Esophagus (tissue), 2 donors: ENCODE measurements at regions not wholly inside any gene's neighbourhood (a gene's known extent, or its start where the extent isn't known, plus 50 kb on each side); places are given as distances from the start of the nearest gene placed in this dataset.

Experiments used
- H3K27ac ChIP-seq, 2 donors: one replicate each; pipeline ENCODE4 v1.5.1; 2013; ENCODE audit warnings: low read depth in 2 of 2, mild to moderate bottlenecking in 2 of 2, inconsistent platforms in 1 of 2, low read length in 1 of 2, moderate library complexity in 1 of 2
- H3K27me3 ChIP-seq, 2 donors: one replicate each; pipeline ENCODE4 v1.6.1; 2013; ENCODE audit warnings: low read length in 2 of 2, control low read depth in 1 of 2, mild to moderate bottlenecking in 1 of 2; ENCODE audit not compliant: insufficient read depth in 2 of 2, control insufficient read depth in 1 of 2
- H3K36me3 ChIP-seq, 2 donors: one replicate each; pipeline ENCODE4 v1.6.1; 2013; ENCODE audit warnings: low read length in 1 of 2; ENCODE audit not compliant: control insufficient read depth in 2 of 2, insufficient read depth in 2 of 2
- H3K4me1 ChIP-seq, 2 donors: one replicate each; pipeline ENCODE4 v1.6.1; 2013; ENCODE audit warnings: low read length in 1 of 2; ENCODE audit not compliant: control insufficient read depth in 2 of 2, insufficient read depth in 2 of 2
- H3K4me3 ChIP-seq, 2 donors: one replicate each; pipeline ENCODE4 v1.5.1; 2013; ENCODE audit warnings: low read length in 2 of 2, mild to moderate bottlenecking in 2 of 2, low read depth in 1 of 2, moderate library complexity in 1 of 2
- H3K9me3 ChIP-seq, 2 donors: one replicate each; pipeline ENCODE4 v1.6.1; 2013; ENCODE audit warnings: mild to moderate bottlenecking in 2 of 2, low read depth in 1 of 2, low read length in 1 of 2, moderate library complexity in 1 of 2; ENCODE audit not compliant: control insufficient read depth in 2 of 2, insufficient read depth in 1 of 2
- WGBS, 2 donors: extraction: QIAGEN DNeasy Blood & Tissue Kit; methylation state at CpG; one replicate each; pipeline ENCODE4 v1.1.7; 2013; 5-methylcytosine and 5-hydroxymethylcytosine counted together
- donor health status: healthy with polysubstance abuse.
- donor health status: Bipolar disorder and iron deficiency.

DNA sequence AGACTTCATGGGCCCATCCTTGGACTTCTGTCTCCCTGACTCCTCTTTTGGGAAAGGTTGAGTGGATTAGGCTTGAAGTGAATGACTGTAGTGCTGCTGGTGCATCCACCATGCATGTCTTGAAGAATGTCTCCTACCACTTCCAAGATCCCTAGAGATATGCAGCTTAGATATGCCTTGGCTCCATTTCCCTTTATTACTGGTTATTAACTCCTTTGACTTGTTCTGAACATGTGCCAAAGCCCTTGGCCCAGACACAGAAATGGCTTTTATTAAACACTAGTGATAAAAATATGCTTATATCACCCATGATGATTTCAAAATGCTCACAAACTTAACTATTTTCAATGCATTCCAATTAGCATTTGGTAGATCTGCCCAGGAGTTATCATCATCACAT is 90.0 kb upstream of the SLC14A2 start:
- Histone ChIP-seq H3K27ac (no peak overlapping the region), H3K27me3 (no peaks in the 10 kb centered on the region), H3K4me3 (no peak overlapping the region), H3K9me3 (no peaks in the 10 kb centered on the region), H3K4me1 (no peaks in the 10 kb centered on the region), H3K36me3 (no peaks in the 10 kb centered on the region)

GRCh38 chr18:45526114-45526841 is 89.0 kb upstream of the SLC14A2 start:
- H3K36me3 ChIP-seq: no peaks in the 10 kb centered on the region
- H3K27ac ChIP-seq: no peak overlapping the region
- WGBS, 2 donors: 44 to 52% methylated on average over 3 of the region's 3 CpGs
- H3K4me3 ChIP-seq: no peak overlapping the region
- no peaks in the 10 kb centered on the region for H3K4me1 ChIP-seq
- H3K27me3 ChIP-seq: no peaks in the 10 kb centered on the region
- no peaks in the 10 kb centered on the region for H3K9me3 ChIP-seq

DNA sequence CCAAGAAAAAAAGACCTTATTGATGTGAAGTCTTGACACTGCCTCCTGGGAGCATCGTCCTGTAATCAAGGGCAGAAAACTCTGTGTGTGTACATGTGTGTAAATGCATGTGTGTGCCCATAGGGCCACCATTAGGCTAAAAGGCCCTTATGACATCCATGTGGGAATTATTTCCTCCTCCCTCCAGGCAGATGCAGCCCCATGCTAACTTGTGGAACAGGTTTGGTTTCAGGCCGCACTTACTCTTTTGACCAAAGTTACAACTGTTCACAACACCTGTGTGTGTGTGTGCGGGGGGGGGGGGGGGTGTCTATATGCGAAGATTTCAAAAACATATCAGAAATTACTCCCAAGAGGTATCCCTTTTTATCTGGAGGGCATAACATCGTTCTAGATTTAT is 87.4 kb upstream of the SLC14A2 start:
- WGBS, 2 donors: 55 to 56% methylated on average over 5 of the region's 5 CpGs
- H3K4me1 ChIP-seq: no peaks in the 10 kb centered on the region
- no peak overlapping the region for H3K4me3 ChIP-seq
- no peaks in the 10 kb centered on the region for H3K9me3 ChIP-seq
- no peaks in the 10 kb centered on the region for H3K27me3 ChIP-seq
- no peaks in the 10 kb centered on the region for H3K36me3 ChIP-seq
- no peak overlapping the region for H3K27ac ChIP-seq

GRCh38 chr18:45528712-45529336 is 86.5 kb upstream of the SLC14A2 start:
- no peak overlapping the region for H3K27ac ChIP-seq
- no peaks in the 10 kb centered on the region for H3K27me3 ChIP-seq
- no peaks in the 10 kb centered on the region for H3K36me3 ChIP-seq
- WGBS, 2 donors: 55 to 64% methylated on average over 2 of the region's 2 CpGs
- H3K9me3 ChIP-seq: no peaks in the 10 kb centered on the region
- no peak overlapping the region for H3K4me3 ChIP-seq
- no peaks in the 10 kb centered on the region for H3K4me1 ChIP-seq

GRCh38 chr18:45538444-45538843 is 76.8 kb upstream of the SLC14A2 start:
- H3K27me3 ChIP-seq: no peaks in the 10 kb centered on the region
- no peaks in the 10 kb centered on the region for H3K4me1 ChIP-seq
- 69 to 83% methylated on average over 2 of the region's 2 CpGs for WGBS, 2 donors
- no peaks in the 10 kb centered on the region for H3K36me3 ChIP-seq
- peaks cover 0 to 3% of the 10 kb centered on the region in 2 donors for H3K9me3 ChIP-seq
- H3K27ac ChIP-seq: no peak overlapping the region
- no peak overlapping the region for H3K4me3 ChIP-seq

GRCh38 chr18:45539491-45539891 is 75.8 kb upstream of the SLC14A2 start:
- Histone ChIP-seq H3K4me1 (no peaks in the 10 kb centered on the region), H3K36me3 (no peaks in the 10 kb centered on the region), H3K9me3 (peaks cover 0 to 3% of the 10 kb centered on the region in 2 donors), H3K27ac (no peak overlapping the region), H3K27me3 (no peaks in the 10 kb centered on the region), H3K4me3 (no peak overlapping the region)
- 74 to 88% methylated on average over 5 of the region's 5 CpGs for WGBS, 2 donors

- H3K4me1 ChIP-seq: no peaks in the 10 kb centered on the region
- H3K4me3 ChIP-seq: no peak overlapping the region
- no peaks in the 10 kb centered on the region for H3K36me3 ChIP-seq
- 84 to 89% methylated on average over 7 of the region's 7 CpGs for WGBS, 2 donors
- no peak overlapping the region for H3K27ac ChIP-seq
- peaks cover 0 to 3% of the 10 kb centered on the region in 2 donors for H3K9me3 ChIP-seq
- H3K27me3 ChIP-seq: no peaks in the 10 kb centered on the region
These were observed 75.2 kb upstream of the SLC14A2 start for GRCh38 chr18:45540125-45540524.

GRCh38 chr18:45541421-45541820 is 73.9 kb upstream of the SLC14A2 start:
- Histone ChIP-seq H3K27me3 (no peaks in the 10 kb centered on the region), H3K4me3 (no peak overlapping the region), H3K9me3 (peaks cover 0 to 3% of the 10 kb centered on the region in 2 donors), H3K36me3 (no peaks in the 10 kb centered on the region), H3K4me1 (no peaks in the 10 kb centered on the region), H3K27ac (no peak overlapping the region)
- WGBS, 2 donors: 79 to 85% methylated on average over 2 of the region's 2 CpGs

GRCh38 chr18:45542043-45542442 is 73.2 kb upstream of the SLC14A2 start:
- Histone ChIP-seq H3K4me3 (no peak overlapping the region), H3K9me3 (peaks cover 0 to 3% of the 10 kb centered on the region in 2 donors), H3K36me3 (no peaks in the 10 kb centered on the region), H3K27ac (no peak overlapping the region), H3K27me3 (no peaks in the 10 kb centered on the region), H3K4me1 (no peaks in the 10 kb centered on the region)
- 73 to 90% methylated on average over 5 of the region's 5 CpGs for whole genome bisulfite sequencing, 2 donors

- Histone ChIP-seq H3K27me3 (peaks cover 0 to 3% of the 10 kb centered on the region in 2 donors), H3K9me3 (no peaks in the 10 kb centered on the region), H3K27ac (no peak overlapping the region), H3K36me3 (no peaks in the 10 kb centered on the region), H3K4me1 (no peaks in the 10 kb centered on the region), H3K4me3 (no peak overlapping the region)
- 77 to 88% methylated on average over 4 of the region's 4 CpGs for WGBS, 2 donors
These were observed 67.4 kb upstream of the SLC14A2 start for GRCh38 chr18:45547910-45548309.
